CD14-positive monocyte (primary cell): ENCODE measurements at regions not wholly inside any gene's neighbourhood (a gene's known extent, or its start where the extent isn't known, plus 50 kb on each side); places are given as distances from the start of the nearest gene placed in this dataset.

Experiments used
- DNase-seq, 3 donors: peaks; one replicate each; pipeline ENCODE4 v3.0.0-alpha.2; 2011 to 2022
- H2AFZ ChIP-seq: 2 replicates; pipeline ENCODE4 v1.6.0; 2012; ENCODE audit warnings: mild to moderate bottlenecking, low read depth, low read length, inconsistent platforms; ENCODE audit not compliant: insufficient read depth, poor library complexity, severe bottlenecking
- H3K27ac ChIP-seq, 2 donors: 1 replicate in 1 of 2; 2 replicates in 1 of 2; pipeline ENCODE4 v1.5.1; 2012 to 2013; ENCODE audit warnings: low read length in 2 of 2, control low read depth in 1 of 2, inconsistent platforms in 1 of 2, low read depth in 1 of 2, mild to moderate bottlenecking in 1 of 2
- H3K27me3 ChIP-seq, 2 donors: one replicate each; pipeline versions ENCODE4 v1.6.0 to v1.6.1; 2011 to 2013; ENCODE audit warnings: low read length in 2 of 2; ENCODE audit not compliant: control insufficient read depth in 2 of 2, insufficient read depth in 2 of 2
- H3K36me3 ChIP-seq, 2 donors: replicated peaks in 1 of 2; 1 replicate in 1 of 2; 2 replicates in 1 of 2; pipeline versions ENCODE4 v1.5.1 to v1.6.1; 2012 to 2013; ENCODE audit warnings: low read length in 2 of 2, control low read depth in 1 of 2, inconsistent platforms in 1 of 2, mild to moderate bottlenecking in 1 of 2; ENCODE audit not compliant: insufficient read depth in 2 of 2, control insufficient read depth in 1 of 2
- H3K4me1 ChIP-seq, 2 donors: 1 replicate in 1 of 2; 2 replicates in 1 of 2; pipeline versions ENCODE4 v1.5.1 to v1.6.1; 2012 to 2013; ENCODE audit warnings: low read length in 2 of 2, control low read depth in 1 of 2, inconsistent platforms in 1 of 2, mild to moderate bottlenecking in 1 of 2, moderate library complexity in 1 of 2; ENCODE audit not compliant: insufficient read depth in 2 of 2, control insufficient read depth in 1 of 2
- H3K4me2 ChIP-seq: replicated peaks from 2 replicates; pipeline ENCODE3; 2012; ENCODE audit warnings: low read length, moderate library complexity, mild to moderate bottlenecking; ENCODE audit not compliant: poor library complexity, severe bottlenecking; ENCODE audit errors: extremely low read depth
- H3K4me3 ChIP-seq, 3 experiments: fragments of 200-600 bp in 1 of 3; sonication (generic) in 1 of 3; replicated peaks in 1 of 3; 1 replicate in 2 of 3; 2 replicates in 1 of 3; pipeline ENCODE4 v1.5.1; 2011 to 2013; ENCODE audit warnings: low read length in 3 of 3, mild to moderate bottlenecking in 3 of 3, control low read depth in 2 of 3, low read depth in 2 of 3, inconsistent platforms in 1 of 3, moderate library complexity in 1 of 3
- H3K79me2 ChIP-seq: 2 replicates; pipeline ENCODE4 v1.6.0; 2012; ENCODE audit warnings: mild to moderate bottlenecking, control low read depth, inconsistent platforms, low read length, moderate library complexity; ENCODE audit not compliant: insufficient read depth
- H3K9ac ChIP-seq: 2 replicates; pipeline ENCODE4 v1.6.0; 2017; ENCODE audit warnings: low read length, mild to moderate bottlenecking; ENCODE audit not compliant: insufficient read depth, poor library complexity, severe bottlenecking
- H3K9me3 ChIP-seq, 2 donors: replicated peaks in 1 of 2; 1 replicate in 1 of 2; 2 replicates in 1 of 2; pipeline versions ENCODE4 v1.5.1 to v1.6.1; 2012 to 2013; ENCODE audit warnings: low read length in 2 of 2, control low read depth in 1 of 2; ENCODE audit not compliant: control insufficient read depth in 1 of 2, insufficient read depth in 1 of 2
- H4K20me1 ChIP-seq: 2 replicates; pipeline ENCODE4 v1.6.0; 2012; ENCODE audit warnings: mild to moderate bottlenecking, low read length, control low read depth, moderate library complexity; ENCODE audit not compliant: insufficient read depth
- H3K27ac Mint-ChIP-seq, 7 donors: one replicate each; pipeline ENCODE4 v1.8.0; 2020; ENCODE audit warnings: mild to moderate bottlenecking in 7 of 7, mixed read lengths in 7 of 7, moderate library complexity in 6 of 7, inconsistent platforms in 2 of 7
- H3K27me3 Mint-ChIP-seq, 3 donors: one replicate each; pipeline ENCODE4 v1.8.0; 2021 to 2022; ENCODE audit warnings: low read depth in 3 of 3, mild to moderate bottlenecking in 3 of 3, mixed read lengths in 3 of 3, moderate library complexity in 3 of 3, inconsistent platforms in 1 of 3
- H3K36me3 Mint-ChIP-seq, 2 donors: one replicate each; pipeline ENCODE4 v1.8.0; 2020; ENCODE audit warnings: mixed read lengths in 2 of 2, inconsistent platforms in 1 of 2, mild to moderate bottlenecking in 1 of 2
- H3K4me1 Mint-ChIP-seq: one replicate; pipeline ENCODE4 v1.8.0; 2020; ENCODE audit warnings: mild to moderate bottlenecking, mixed read lengths
- H3K4me3 Mint-ChIP-seq, 2 donors: one replicate each; pipeline ENCODE4 v1.8.0; 2020; ENCODE audit warnings: mild to moderate bottlenecking in 2 of 2, mixed read lengths in 2 of 2, moderate library complexity in 1 of 2
- H3K9me3 Mint-ChIP-seq, 7 donors: one replicate each; pipeline ENCODE4 v1.8.0; 2020 to 2022; ENCODE audit warnings: mixed read lengths in 7 of 7, mild to moderate bottlenecking in 6 of 7, moderate library complexity in 6 of 7, inconsistent platforms in 2 of 7
- WGBS: methylation state at CpG from one replicate; pipeline ENCODE4 v1.1.5; 2013; ENCODE audit warnings: missing lambda C conversion rate; ENCODE audit not compliant: insufficient coverage; 5-methylcytosine and 5-hydroxymethylcytosine counted together
- intact Hi-C, 2 donors: fragments of 100-400 bp; cut with micrococcal nuclease; formaldehyde crosslinking; loops; one replicate each; pipeline versions ENCODE4 v1.15.0 to v1.15.1; 2023
- TF ChIP-seq, protein P1 (sequence below): fragments of 200-600 bp; IDR thresholded peaks from one replicate; pipeline ENCODE4 v1.8.0; 2022; ENCODE audit warnings: antibody characterized with exemption, mild to moderate bottlenecking

- Histone ChIP-seq H3K4me1 (peaks cover 24 to 27% of the 10 kb centered on the region in 2 donors), H3K9ac (no peak overlapping the region), H3K27ac (no peak overlapping the region), H4K20me1 (no peaks in the 10 kb centered on the region), H3K36me3 (no peaks in the 10 kb centered on the region), H3K27me3 (no peaks in the 10 kb centered on the region), H2AFZ (no peak overlapping the region), H3K4me2 (no peak overlapping the region), H3K9me3 (peaks cover 5 to 6% of the 10 kb centered on the region in 2 donors), H3K79me2 (no peaks in the 10 kb centered on the region), H3K4me3 (no peak overlapping the region)
- H3K4me1 Mint-ChIP-seq = peaks cover 28% of the 10 kb centered on the region
- peaks cover 2 to 7% (median 4%) of the 10 kb centered on the region in 3 donors for H3K27me3 Mint-ChIP-seq
- H3K27ac Mint-ChIP-seq = no peak overlapping the region
- 86% methylated on average over 1 of the region's 3 CpGs for WGBS
- TF ChIP-seq, protein P1, sequence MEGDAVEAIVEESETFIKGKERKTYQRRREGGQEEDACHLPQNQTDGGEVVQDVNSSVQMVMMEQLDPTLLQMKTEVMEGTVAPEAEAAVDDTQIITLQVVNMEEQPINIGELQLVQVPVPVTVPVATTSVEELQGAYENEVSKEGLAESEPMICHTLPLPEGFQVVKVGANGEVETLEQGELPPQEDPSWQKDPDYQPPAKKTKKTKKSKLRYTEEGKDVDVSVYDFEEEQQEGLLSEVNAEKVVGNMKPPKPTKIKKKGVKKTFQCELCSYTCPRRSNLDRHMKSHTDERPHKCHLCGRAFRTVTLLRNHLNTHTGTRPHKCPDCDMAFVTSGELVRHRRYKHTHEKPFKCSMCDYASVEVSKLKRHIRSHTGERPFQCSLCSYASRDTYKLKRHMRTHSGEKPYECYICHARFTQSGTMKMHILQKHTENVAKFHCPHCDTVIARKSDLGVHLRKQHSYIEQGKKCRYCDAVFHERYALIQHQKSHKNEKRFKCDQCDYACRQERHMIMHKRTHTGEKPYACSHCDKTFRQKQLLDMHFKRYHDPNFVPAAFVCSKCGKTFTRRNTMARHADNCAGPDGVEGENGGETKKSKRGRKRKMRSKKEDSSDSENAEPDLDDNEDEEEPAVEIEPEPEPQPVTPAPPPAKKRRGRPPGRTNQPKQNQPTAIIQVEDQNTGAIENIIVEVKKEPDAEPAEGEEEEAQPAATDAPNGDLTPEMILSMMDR = no peak
- intact Hi-C loops = no loop called here
- peaks cover 9 to 16% (median 12%) of the 10 kb centered on the region in 7 donors for H3K9me3 Mint-ChIP-seq
- H3K36me3 Mint-ChIP-seq = peaks cover 3 to 4% of the 10 kb centered on the region in 2 donors
- no peak for DNase-seq
- H3K4me3 Mint-ChIP-seq = no peak overlapping the region
These were observed 107.5 kb downstream of the METRNL start for GRCh38 chr17:83186751-83187421.

DNA sequence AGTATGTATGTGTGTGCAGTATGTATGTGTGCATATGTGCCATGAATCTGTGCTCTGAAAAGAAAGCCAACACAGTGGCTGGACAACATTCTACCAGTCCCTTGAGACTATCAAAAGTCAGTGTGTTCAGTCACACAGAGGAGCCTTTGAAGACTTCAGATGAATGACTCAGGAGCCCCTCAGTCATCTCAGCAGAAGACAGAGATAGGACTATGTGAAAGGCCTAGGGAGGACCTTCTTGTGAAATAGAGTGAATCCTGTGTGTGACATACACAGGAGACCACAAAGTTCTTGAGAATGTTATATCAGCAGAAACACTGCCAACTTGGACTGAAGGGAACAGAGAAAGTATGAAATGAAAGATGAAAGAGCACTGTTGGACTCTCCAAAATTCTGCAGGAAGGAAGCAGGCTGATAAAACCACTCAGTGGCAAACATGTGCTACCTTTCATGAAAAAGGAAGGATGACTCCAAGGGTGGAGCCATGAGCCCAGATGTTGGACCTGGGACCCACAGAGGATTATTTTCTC, 108.4 kb downstream of the METRNL start:
- Mint-ChIP-seq H3K27me3 (peaks cover 3 to 7% (median 4%) of the 10 kb centered on the region in 3 donors), H3K9me3 (peaks cover 9 to 16% (median 12%) of the 10 kb centered on the region in 7 donors)
- H2AFZ ChIP-seq = no peak overlapping the region

More for the DNA sequence above, 108.4 kb downstream of the METRNL start:
- no peak overlapping the region for H3K27ac Mint-ChIP-seq
- H4K20me1 ChIP-seq = no peaks in the 10 kb centered on the region
- H3K4me3 Mint-ChIP-seq = no peak overlapping the region
- no peaks in the 10 kb centered on the region for H3K79me2 ChIP-seq
- peaks cover 3 to 4% of the 10 kb centered on the region in 2 donors for H3K36me3 Mint-ChIP-seq
- no peak overlapping the region for H3K4me2 ChIP-seq
- H3K36me3 ChIP-seq = no peaks in the 10 kb centered on the region
- H3K9me3 ChIP-seq = peaks cover 5 to 6% of the 10 kb centered on the region in 2 donors
- peaks cover 14 to 24% of the 10 kb centered on the region in 2 donors for H3K4me1 ChIP-seq
- H3K4me3 ChIP-seq = no peak overlapping the region
- peaks cover 23% of the 10 kb centered on the region for H3K4me1 Mint-ChIP-seq
- DNase-seq = peak in 2 of 3 donors; percentile 15 to 45
- no peak overlapping the region for H3K27ac ChIP-seq
- no peak overlapping the region for H3K9ac ChIP-seq
- no peaks in the 10 kb centered on the region for H3K27me3 ChIP-seq
- intact Hi-C loops = no loop called here
- TF ChIP-seq, protein P1 = no peak
